GM23248 (cell line): ENCODE measurements at regions not wholly inside any gene's neighbourhood (a gene's known extent, or its start where the extent isn't known, plus 50 kb on each side); places are given as distances from the start of the nearest gene placed in this dataset.

Experiments used
- DNase-seq: peaks from one replicate; pipeline ENCODE4 v3.0.0-alpha.2; 2015
- H2AFZ ChIP-seq: fragments of 200-600 bp; sonication (generic); 2 replicates; pipeline ENCODE4 v1.6.1; 2016; ENCODE audit warnings: antibody characterized with exemption
- H3F3A ChIP-seq: fragments of 200-600 bp; sonication (generic); 2 replicates; pipeline ENCODE4 v1.6.1; 2016; ENCODE audit warnings: mild to moderate bottlenecking, antibody characterized with exemption, mixed run types; ENCODE audit not compliant: insufficient read depth
- H3K27ac ChIP-seq: fragments of 200-600 bp; sonication (generic); 2 replicates; pipeline ENCODE4 v1.5.1; 2016; ENCODE audit warnings: mild to moderate bottlenecking
- H3K27me3 ChIP-seq: fragments of 200-600 bp; sonication (generic); replicated peaks from 2 replicates; pipeline ENCODE4 v1.6.1; 2016; ENCODE audit warnings: mild to moderate bottlenecking; ENCODE audit not compliant: insufficient read depth
- H3K36me3 ChIP-seq: fragments of 200-600 bp; sonication (generic); 2 replicates; pipeline ENCODE4 v1.6.1; 2016; ENCODE audit warnings: low read depth, mild to moderate bottlenecking
- H3K4me1 ChIP-seq: fragments of 200-600 bp; sonication (generic); 2 replicates; pipeline ENCODE4 v1.6.1; 2016; ENCODE audit warnings: mild to moderate bottlenecking; ENCODE audit not compliant: insufficient read depth
- H3K4me2 ChIP-seq: fragments of 200-600 bp; sonication (generic); one replicate; pipeline ENCODE4 v1.6.1; 2016; ENCODE audit warnings: mild to moderate bottlenecking; ENCODE audit not compliant: unreplicated experiment
- H3K4me3 ChIP-seq: fragments of 200-600 bp; sonication (generic); 2 replicates; pipeline ENCODE4 v1.5.1; 2016; ENCODE audit warnings: mild to moderate bottlenecking
- H3K79me2 ChIP-seq: fragments of 200-600 bp; sonication (generic); 2 replicates; pipeline ENCODE4 v1.6.1; 2016; ENCODE audit warnings: mild to moderate bottlenecking; ENCODE audit not compliant: insufficient read depth
- H3K9ac ChIP-seq: fragments of 200-600 bp; sonication (generic); 2 replicates; pipeline ENCODE4 v1.6.1; 2016; ENCODE audit warnings: mild to moderate bottlenecking
- H3K9me2 ChIP-seq: fragments of 200-600 bp; sonication (generic); 2 replicates; pipeline ENCODE4 v1.6.1; 2016; ENCODE audit warnings: mixed run types, mild to moderate bottlenecking, moderate library complexity; ENCODE audit not compliant: insufficient read depth
- H3K9me3 ChIP-seq: fragments of 200-600 bp; sonication (generic); one replicate; pipeline ENCODE4 v1.6.1; 2017; ENCODE audit warnings: low read depth
- H4K20me1 ChIP-seq: fragments of 200-600 bp; sonication (generic); 2 replicates; pipeline ENCODE4 v1.6.0; 2016; ENCODE audit not compliant: insufficient read depth
- EZH2 ChIP-seq: fragments of 200-600 bp; sonication (generic); IDR thresholded peaks from 2 replicates; pipeline ENCODE4 v1.6.1; 2018; ENCODE audit warnings: antibody characterized with exemption, mild to moderate bottlenecking; ENCODE audit not compliant: insufficient read depth, poor library complexity, severe bottlenecking
- EZH2phosphoT487 ChIP-seq: fragments of 200-600 bp; sonication (generic); IDR thresholded peaks from 2 replicates; pipeline ENCODE4 v1.6.1; 2018; ENCODE audit warnings: antibody characterized with exemption, moderate library complexity, mild to moderate bottlenecking, low read depth; ENCODE audit not compliant: insufficient read depth
- WGBS, 2 experiments: methylation state at CpG; one replicate each; pipeline ENCODE4 v1.1.6; 2015 to 2017; ENCODE audit warnings: low lambda C conversion rate in 2 of 2, low coverage in 1 of 2; ENCODE audit errors: missing lambda C conversion rate in 2 of 2; 5-methylcytosine and 5-hydroxymethylcytosine counted together
- in situ Hi-C: fragments of 300-500 bp; cut with MboI; formaldehyde crosslinking; loops from 2 replicates; pipeline ENCODE4 v1.15.0; 2020

DNA sequence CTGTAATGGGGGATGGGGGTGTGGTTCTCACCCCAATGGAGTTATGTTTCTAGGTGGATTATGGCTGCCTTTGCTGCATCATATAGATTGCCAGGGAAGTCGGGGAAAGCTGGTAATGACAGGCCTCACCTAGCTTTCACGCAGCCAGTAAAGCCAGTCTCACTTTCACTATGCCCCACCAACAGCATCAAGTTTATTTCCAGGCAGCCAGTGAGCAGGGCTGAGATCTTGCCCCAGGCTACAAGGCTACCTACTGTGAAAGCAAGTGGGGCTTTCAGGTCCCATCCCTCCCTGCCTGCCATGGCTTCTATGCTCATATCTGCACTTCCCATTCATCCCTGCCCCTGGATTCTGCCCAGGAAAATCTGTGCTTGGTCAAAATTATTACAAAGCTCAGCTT, 61.7 kb upstream of the NXPH1 start:
- WGBS, 2 experiments: 11 to 26% methylated on average over 2 of the region's 2 CpGs

DNA sequence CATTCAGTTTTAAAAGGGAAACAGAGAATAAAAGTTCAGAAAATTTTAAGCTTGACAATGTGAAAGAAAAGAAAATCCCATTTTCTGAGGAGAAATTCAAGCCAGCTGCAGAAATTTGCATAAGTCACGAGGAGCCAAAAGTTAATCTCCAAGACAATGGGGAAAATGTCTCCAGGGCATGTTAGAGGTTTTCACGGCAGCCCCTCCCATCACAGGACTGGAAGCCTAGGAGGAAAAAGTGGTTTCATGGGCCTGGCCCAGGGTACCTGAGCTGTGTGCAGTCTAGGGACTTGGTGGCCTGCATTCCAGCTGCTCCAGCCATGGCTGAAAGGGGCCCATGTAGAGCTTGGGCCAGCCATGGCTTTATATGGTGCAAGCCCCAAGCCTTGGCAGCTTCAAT, 59.6 kb upstream of the NXPH1 start:
- 3 to 16% methylated on average over 2 of the region's 2 CpGs for WGBS, 2 experiments
- Histone ChIP-seq H3K27me3 (no peaks in the 10 kb centered on the region), H3K4me3 (no peak overlapping the region), H3F3A (no peaks in the 10 kb centered on the region), H2AFZ (no peak overlapping the region), H3K4me2 (no peak overlapping the region), H3K36me3 (no peaks in the 10 kb centered on the region), H3K9me2 (no peaks in the 10 kb centered on the region), H3K4me1 (no peaks in the 10 kb centered on the region), H3K79me2 (no peaks in the 10 kb centered on the region), H4K20me1 (no peaks in the 10 kb centered on the region), H3K9me3 (no peaks in the 10 kb centered on the region), H3K27ac (no peak overlapping the region), H3K9ac (no peak overlapping the region)
- TF ChIP-seq EZH2phosphoT487: no peak
- TF ChIP-seq EZH2: no peak
- no peak for DNase-seq
- in situ Hi-C loops: no loop called here

More for the DNA sequence above, 61.7 kb upstream of the NXPH1 start:
- DNase-seq: no peak
- no peaks in the 10 kb centered on the region for H3K36me3 ChIP-seq
- no peaks in the 10 kb centered on the region for H3F3A ChIP-seq
- no peaks in the 10 kb centered on the region for H3K4me1 ChIP-seq
- H3K79me2 ChIP-seq: no peaks in the 10 kb centered on the region
- in situ Hi-C loops: no loop called here
- H3K4me3 ChIP-seq: no peak overlapping the region
- H3K9ac ChIP-seq: no peak overlapping the region
- H4K20me1 ChIP-seq: no peaks in the 10 kb centered on the region
- H3K9me3 ChIP-seq: no peaks in the 10 kb centered on the region
- no peaks in the 10 kb centered on the region for H3K9me2 ChIP-seq
- no peaks in the 10 kb centered on the region for H3K27me3 ChIP-seq
- TF ChIP-seq EZH2phosphoT487 (no peak), EZH2 (no peak)
- H2AFZ ChIP-seq: no peak overlapping the region
- no peak overlapping the region for H3K4me2 ChIP-seq
- H3K27ac ChIP-seq: no peak overlapping the region

DNA sequence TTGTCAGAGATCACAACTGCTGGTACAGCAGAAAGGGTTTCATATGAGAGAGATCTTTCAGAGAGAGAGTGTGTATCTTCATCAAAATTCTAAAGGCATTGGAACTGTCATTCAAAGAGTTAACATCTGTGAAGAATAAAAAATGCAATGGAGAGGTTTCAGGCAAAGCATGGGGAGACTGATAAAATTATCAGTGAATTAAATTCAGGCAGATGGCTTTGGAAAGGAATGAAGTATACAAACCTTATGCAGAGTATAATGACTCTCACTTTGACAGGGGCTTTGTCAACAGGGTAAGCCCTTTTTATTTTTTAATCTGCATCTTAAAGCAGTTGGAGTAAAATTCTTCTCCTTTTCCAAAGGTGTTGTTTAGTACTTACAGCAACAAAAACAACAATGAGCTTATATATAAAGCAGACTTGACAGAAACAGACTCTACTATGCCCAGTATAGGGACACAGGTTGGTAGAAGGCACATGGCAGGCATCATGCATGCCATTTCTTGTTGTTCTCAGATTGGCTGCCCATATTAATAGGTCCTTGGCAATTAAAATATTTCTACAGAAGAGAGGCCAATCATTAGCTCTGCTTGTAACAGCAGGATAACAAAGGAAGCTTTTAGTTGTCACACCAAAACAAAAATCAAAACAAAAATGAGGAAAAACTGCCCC, 54.9 kb upstream of the NXPH1 start:
- Histone ChIP-seq H3K4me1 (no peaks in the 10 kb centered on the region), H3K4me3 (no peak overlapping the region), H4K20me1 (no peaks in the 10 kb centered on the region), H3K79me2 (no peaks in the 10 kb centered on the region), H3K4me2 (no peak overlapping the region), H3K36me3 (no peaks in the 10 kb centered on the region), H3K9me2 (no peaks in the 10 kb centered on the region), H3K27ac (no peak overlapping the region), H3K9ac (no peak overlapping the region), H2AFZ (no peak overlapping the region), H3K9me3 (no peaks in the 10 kb centered on the region), H3K27me3 (no peaks in the 10 kb centered on the region), H3F3A (no peaks in the 10 kb centered on the region)
- TF ChIP-seq EZH2 (no peak), EZH2phosphoT487 (no peak)
- no peak for DNase-seq
- in situ Hi-C loops: no loop called here

DNA sequence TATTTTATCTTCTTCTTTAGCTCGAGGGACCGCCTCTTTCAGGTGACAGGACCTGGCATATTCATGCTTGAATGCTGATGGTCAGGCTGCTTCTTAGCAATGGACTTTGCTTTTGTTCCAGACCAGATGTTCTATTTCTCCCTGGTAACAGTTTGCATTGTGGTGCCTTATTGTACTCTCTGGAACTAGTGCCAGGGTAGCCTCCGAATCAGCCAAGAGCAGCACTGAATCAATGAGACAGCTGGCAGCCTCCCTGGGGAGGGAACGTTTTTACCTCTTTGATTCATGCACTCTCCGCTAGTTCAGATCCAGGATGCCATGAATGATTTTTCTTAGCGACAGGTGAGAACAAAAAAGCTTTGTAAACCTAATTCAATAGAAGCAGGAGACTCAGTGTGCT, 54.1 kb upstream of the NXPH1 start:
- Histone ChIP-seq H3F3A (no peaks in the 10 kb centered on the region), H3K4me3 (no peak overlapping the region), H3K9me3 (no peaks in the 10 kb centered on the region), H3K27ac (no peak overlapping the region), H4K20me1 (no peaks in the 10 kb centered on the region), H3K4me1 (no peaks in the 10 kb centered on the region), H3K79me2 (no peaks in the 10 kb centered on the region), H3K36me3 (no peaks in the 10 kb centered on the region), H3K4me2 (no peak overlapping the region), H3K27me3 (no peaks in the 10 kb centered on the region), H2AFZ (no peak overlapping the region), H3K9me2 (no peaks in the 10 kb centered on the region), H3K9ac (no peak overlapping the region)
- no peak for DNase-seq
- in situ Hi-C loops: no loop called here
- TF ChIP-seq EZH2phosphoT487 (no peak), EZH2 (no peak)
- WGBS, 2 experiments: 19 to 25% methylated on average over 6 of the region's 6 CpGs

DNA sequence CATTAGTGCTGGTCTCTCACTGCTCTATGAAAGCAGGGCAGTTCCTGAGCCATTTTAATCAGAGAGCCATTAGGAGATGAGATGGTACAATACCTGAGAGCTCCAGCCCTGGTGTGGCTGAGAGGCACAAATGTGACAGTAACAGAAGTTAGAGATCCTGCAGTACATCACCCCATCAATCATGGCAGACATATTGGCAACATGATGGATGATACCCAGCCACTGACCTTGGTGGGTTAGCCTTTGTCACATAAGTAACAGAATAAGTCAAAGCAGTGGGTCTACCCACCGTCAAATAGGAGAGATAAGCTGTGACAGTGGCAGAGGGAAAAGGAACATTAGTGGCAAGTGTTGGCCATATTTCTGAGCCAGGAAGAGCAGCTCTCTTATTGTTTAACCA, 53.3 kb upstream of the NXPH1 start:
- no peak overlapping the region for H3K9ac ChIP-seq
- no peaks in the 10 kb centered on the region for H3K9me3 ChIP-seq
- H3K36me3 ChIP-seq: no peaks in the 10 kb centered on the region
- in situ Hi-C loops: no loop called here
- DNase-seq: no peak
- H3K4me2 ChIP-seq: no peak overlapping the region
- H3K4me1 ChIP-seq: no peaks in the 10 kb centered on the region
- no peaks in the 10 kb centered on the region for H4K20me1 ChIP-seq
- TF ChIP-seq EZH2phosphoT487: no peak
- no peaks in the 10 kb centered on the region for H3K79me2 ChIP-seq
- no peaks in the 10 kb centered on the region for H3K9me2 ChIP-seq
- no peaks in the 10 kb centered on the region for H3K27me3 ChIP-seq
- H3F3A ChIP-seq: no peaks in the 10 kb centered on the region
- 20 to 27% methylated on average over 1 of the region's 1 CpG for WGBS, 2 experiments
- no peak overlapping the region for H3K4me3 ChIP-seq
- H2AFZ ChIP-seq: no peak overlapping the region
- no peak overlapping the region for H3K27ac ChIP-seq
